Fibroblast of lung (primary cell): ENCODE measurements at regions not wholly inside any gene's neighbourhood (a gene's known extent, or its start where the extent isn't known, plus 50 kb on each side); places are given as distances from the start of the nearest gene placed in this dataset.

Source experiments
- EZH2 ChIP-seq: IDR thresholded peaks from 2 replicates; pipeline ENCODE4 v1.5.1; 2012; ENCODE audit warnings: low read length, control low read depth, mild to moderate bottlenecking; ENCODE audit errors: missing control alignments
- TF ChIP-seq, protein P1 (sequence below), 2 donors: IDR thresholded peaks in 1 of 2; conservative IDR thresholded peaks in 1 of 2; 1 replicate in 1 of 2; 2 replicates in 1 of 2; pipeline ENCODE4 v1.5.1; 2011 to 2012; ENCODE audit warnings: low read length in 2 of 2, control low read depth in 1 of 2, inconsistent platforms in 1 of 2, low read depth in 1 of 2, mild to moderate bottlenecking in 1 of 2

DNA sequence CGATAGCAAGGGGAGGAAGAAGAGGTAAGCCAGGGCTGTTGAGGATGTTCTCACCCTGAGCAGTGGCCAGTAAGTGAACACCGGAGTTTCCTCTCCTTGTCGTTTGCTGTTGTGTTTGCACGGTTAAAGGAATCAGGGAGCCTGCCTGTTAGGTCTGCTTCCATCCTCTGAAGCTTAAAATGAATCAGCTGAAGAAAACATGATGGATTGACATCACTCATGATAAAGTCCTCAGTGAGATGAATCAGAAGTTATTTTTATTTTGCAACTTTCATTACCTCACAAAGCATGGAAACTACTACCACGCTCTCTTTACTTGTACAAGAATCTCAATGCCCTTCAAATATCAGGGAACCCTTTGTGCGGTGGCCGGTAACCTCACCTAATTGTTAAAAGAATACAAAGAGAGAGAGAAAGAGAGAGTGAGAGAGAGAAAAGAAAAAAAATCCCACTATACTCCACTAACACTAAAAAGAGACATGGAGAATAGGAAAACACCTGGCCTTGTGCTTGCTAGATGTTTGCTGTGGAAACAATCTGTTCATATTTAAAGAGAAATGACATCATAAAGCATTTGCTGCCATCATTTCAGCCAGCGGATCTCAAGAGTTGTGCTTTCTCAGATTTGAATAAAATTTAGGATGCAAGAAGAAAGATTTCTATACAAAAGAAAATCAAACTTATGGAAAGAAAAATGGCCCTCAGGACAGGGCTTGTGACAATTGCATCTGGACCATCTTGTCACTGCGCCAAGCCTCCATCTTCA lies 441.6 kb upstream of the SALL1 start:
- TF ChIP-seq, protein P1, sequence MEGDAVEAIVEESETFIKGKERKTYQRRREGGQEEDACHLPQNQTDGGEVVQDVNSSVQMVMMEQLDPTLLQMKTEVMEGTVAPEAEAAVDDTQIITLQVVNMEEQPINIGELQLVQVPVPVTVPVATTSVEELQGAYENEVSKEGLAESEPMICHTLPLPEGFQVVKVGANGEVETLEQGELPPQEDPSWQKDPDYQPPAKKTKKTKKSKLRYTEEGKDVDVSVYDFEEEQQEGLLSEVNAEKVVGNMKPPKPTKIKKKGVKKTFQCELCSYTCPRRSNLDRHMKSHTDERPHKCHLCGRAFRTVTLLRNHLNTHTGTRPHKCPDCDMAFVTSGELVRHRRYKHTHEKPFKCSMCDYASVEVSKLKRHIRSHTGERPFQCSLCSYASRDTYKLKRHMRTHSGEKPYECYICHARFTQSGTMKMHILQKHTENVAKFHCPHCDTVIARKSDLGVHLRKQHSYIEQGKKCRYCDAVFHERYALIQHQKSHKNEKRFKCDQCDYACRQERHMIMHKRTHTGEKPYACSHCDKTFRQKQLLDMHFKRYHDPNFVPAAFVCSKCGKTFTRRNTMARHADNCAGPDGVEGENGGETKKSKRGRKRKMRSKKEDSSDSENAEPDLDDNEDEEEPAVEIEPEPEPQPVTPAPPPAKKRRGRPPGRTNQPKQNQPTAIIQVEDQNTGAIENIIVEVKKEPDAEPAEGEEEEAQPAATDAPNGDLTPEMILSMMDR (conservative IDR thresholded peaks at IDR 0.05 in 1 of 2, IDR thresholded peaks at IDR 0.05 in 1 of 2; ENCODE audit: low read depth in 1 of 2, low read length in 2 of 2): no peak
- no peak for TF ChIP-seq EZH2
